K562 (cell line): ENCODE measurements at regions not wholly inside any gene's neighbourhood (a gene's known extent, or its start where the extent isn't known, plus 50 kb on each side); places are given as distances from the start of the nearest gene placed in this dataset.

Experiments used
- ATAC-seq: fragments of 200-7000 bp; cut with Tn5 transposase; 3 replicates; pipeline ENCODE4 v1.9.1; 2020; ENCODE audit warnings: moderate library complexity
- BruUV-seq: library from RNA; stranded (reverse); fragments of 400-500 nt; replicated peaks from 2 replicates; lab custom pipeline; 2021; lab: Mats Ljungman, UMichigan
- CTCF ChIA-PET: fragments of 300-600 bp; formaldehyde crosslinking; extraction: SDS; loops from one replicate; lab custom pipeline; 2021; ENCODE audit warnings: low intra/inter-chr PET ratio; lab: Yijun Ruan, JAX
- POLR2A ChIA-PET: fragments of 300-600, 350-650 bp; sonication (Branson Sonifier 250); formaldehyde crosslinking; extraction: SDS; loops from one replicate; lab custom pipeline; 2021; ENCODE audit warnings: antibody characterized with exemption, inconsistent platforms; lab: Yijun Ruan, JAX
- DNase-seq, 4 experiments: peaks; one replicate each; pipeline versions ENCODE4 v3.0.0 to v3.0.0-alpha.2; 2011 to 2018; ENCODE audit warnings: low spot score in 3 of 4, mixed read lengths in 3 of 4; ENCODE audit errors: extremely low read depth in 1 of 4
- FAIRE-seq: peaks from 2 replicates; lab custom pipeline; 2011; peaks lifted over from hg19 to GRCh38; lab: Jason Lieb, UNC
- H2AFZ ChIP-seq: 2 replicates; pipeline ENCODE4 v1.6.0; 2011; ENCODE audit warnings: low read depth, low read length, control low read depth, inconsistent platforms
- H3K27ac ChIP-seq: fragments of 200-600 bp; 3 replicates; pipeline ENCODE4 v1.8.0; 2011; ENCODE audit warnings: low read depth, mild to moderate bottlenecking, control low read depth, inconsistent platforms, low read length, moderate library complexity, mixed read lengths; ENCODE audit errors: extremely low read depth
- H3K27me3 ChIP-seq, 2 experiments: fragments of 300-600 bp in 1 of 2; 2 replicates in 1 of 2; 3 replicates in 1 of 2; pipeline versions ENCODE4 v1.6.0 to v1.8.0; 2011; ENCODE audit warnings: inconsistent platforms in 2 of 2, low read length in 2 of 2, mild to moderate bottlenecking in 1 of 2, mixed read lengths in 1 of 2, moderate library complexity in 1 of 2; ENCODE audit not compliant: control insufficient read depth in 2 of 2, insufficient read depth in 2 of 2
- H3K36me3 ChIP-seq: fragments of 300-600 bp; 3 replicates; pipeline ENCODE4 v1.8.0; 2011; ENCODE audit warnings: mild to moderate bottlenecking, low read length, inconsistent platforms; ENCODE audit not compliant: control insufficient read depth, insufficient read depth
- H3K4me1 ChIP-seq, 2 experiments: fragments of 200-600 bp in 1 of 2; replicated peaks in 1 of 2; 2 replicates in 1 of 2; 3 replicates in 1 of 2; pipeline versions ENCODE4 v1.5.1 to v1.8.0; 2011; ENCODE audit warnings: inconsistent platforms in 2 of 2, low read length in 2 of 2, mild to moderate bottlenecking in 1 of 2, mixed read lengths in 1 of 2, moderate library complexity in 1 of 2; ENCODE audit not compliant: control insufficient read depth in 2 of 2, insufficient read depth in 2 of 2
- H3K4me2 ChIP-seq: 2 replicates; pipeline ENCODE4 v1.6.1; 2011; ENCODE audit warnings: low read length, control low read depth, inconsistent platforms, mixed read lengths; ENCODE audit not compliant: insufficient read depth
- H3K4me3 ChIP-seq: fragments of 200-600 bp; sonication (generic), shearing (Covaris generic); 2 replicates; pipeline ENCODE4 v1.5.1; 2016; ENCODE audit warnings: control low read depth, inconsistent platforms
- H3K79me2 ChIP-seq: fragments of 200-600 bp; 3 replicates; pipeline ENCODE4 v1.8.0; 2011; ENCODE audit warnings: low read length, inconsistent platforms; ENCODE audit not compliant: control insufficient read depth, insufficient read depth
- H3K9ac ChIP-seq, 2 experiments: 2 replicates each; pipeline versions ENCODE4 v1.6.0 to v1.6.1; 2011; ENCODE audit warnings: low read depth in 2 of 2, low read length in 2 of 2, control low read depth in 1 of 2, inconsistent platforms in 1 of 2, mild to moderate bottlenecking in 1 of 2, mixed read lengths in 1 of 2; ENCODE audit not compliant: insufficient read depth in 1 of 2
- H3K9me1 ChIP-seq: one replicate; pipeline ENCODE4 v1.6.0; 2011; ENCODE audit warnings: inconsistent platforms, mild to moderate bottlenecking, low read length, moderate library complexity; ENCODE audit not compliant: control insufficient read depth, insufficient read depth
- H3K9me3 ChIP-seq: replicated peaks from 2 replicates; pipeline ENCODE4 v1.5.1; 2011; ENCODE audit warnings: low read depth, low read length, inconsistent platforms; ENCODE audit not compliant: control insufficient read depth, insufficient read depth
- H4K20me1 ChIP-seq: replicated peaks from 2 replicates; pipeline ENCODE4 v1.6.1; 2011; ENCODE audit warnings: low read length, inconsistent platforms, mixed read lengths; ENCODE audit not compliant: control insufficient read depth, insufficient read depth
- FOXP4 ChIP-seq: sonication (generic); formaldehyde crosslinking; IDR thresholded peaks from 2 replicates; pipeline ENCODE4 v1.8.0; 2022; ENCODE audit warnings: mild to moderate bottlenecking, missing genetic modification reagents, borderline replicate concordance
- JUN ChIP-seq, 2 experiments: sonication (generic) in 1 of 2; formaldehyde crosslinking in 1 of 2; IDR thresholded peaks; 2 replicates each; pipeline versions ENCODE4 v1.6.1 to v1.8.0; 2012 to 2022; ENCODE audit warnings: borderline replicate concordance in 2 of 2, mild to moderate bottlenecking in 2 of 2, improper control_type of control experiment in 1 of 2, low read depth in 1 of 2, low read length in 1 of 2, missing genetic modification reagents in 1 of 2
- MCM5 ChIP-seq: fragments of 450-650 bp; IDR thresholded peaks from 2 replicates; pipeline ENCODE4 v1.6.1; 2016; ENCODE audit warnings: low read depth
- MLX ChIP-seq, 2 experiments: fragments of 450-650 bp in 1 of 2; sonication (generic) in 1 of 2; formaldehyde crosslinking; conservative IDR thresholded peaks; 2 replicates each; pipeline versions ENCODE4 v1.4.0 to v1.8.1; 2020 to 2022; ENCODE audit warnings: mild to moderate bottlenecking in 1 of 2, missing genetic modification reagents in 1 of 2
- NFRKB ChIP-seq: fragments of 450-650 bp; IDR thresholded peaks from 2 replicates; pipeline ENCODE4 v1.6.1; 2016; ENCODE audit warnings: low read depth
- ZNF561 ChIP-seq: fragments of 450-650 bp; formaldehyde crosslinking; conservative IDR thresholded peaks from 2 replicates; pipeline ENCODE4 v1.4.0; 2020; ENCODE audit warnings: mild to moderate bottlenecking, moderate library complexity
- ZZZ3 ChIP-seq: fragments of 450-650 bp; IDR thresholded peaks from 2 replicates; pipeline ENCODE4 v1.6.1; 2016; ENCODE audit warnings: antibody characterized with exemption, mild to moderate bottlenecking, moderate library complexity
- WGBS: fragments of 100-300 bp; shearing (Covaris generic); methylation state at CpG from one replicate; pipeline ENCODE4 v1.1.6; 2016; ENCODE audit warnings: low coverage, mixed read lengths; ENCODE audit not compliant: insufficient coverage; ENCODE audit errors: missing lambda C conversion rate; 5-methylcytosine and 5-hydroxymethylcytosine counted together
- in situ Hi-C: fragments of 300-500 bp; cut with MboI; formaldehyde crosslinking; loops from 4 replicates; pipeline ENCODE4 v1.15.0; 2018; ENCODE audit warnings: inconsistent platforms, mixed read lengths
- intact Hi-C: fragments of 100-400 bp; cut with micrococcal nuclease; formaldehyde crosslinking; loops from 2 replicates; pipeline ENCODE4 v1.14.2; 2022

- in situ Hi-C loops (no loop called here), intact Hi-C loops (no loop called here)
- Histone ChIP-seq H3K4me1 (no peaks in the 10 kb centered on the region), H3K79me2 (no peaks in the 10 kb centered on the region), H3K9ac (no peak overlapping the region), H3K27ac (no peak overlapping the region), H4K20me1 (0 out of 2 replicates have a peak, but pooled peaks cover 3% of the 10 kb centered on the region), H3K9me3 (no peaks in the 10 kb centered on the region), H3K9me1 (no peaks in the 10 kb centered on the region), H3K4me3 (no peak overlapping the region), H3K36me3 (no peaks in the 10 kb centered on the region), H3K27me3 (peaks cover 2 to 6% of the 10 kb centered on the region in 2 experiments; a peak in 2 of 5 replicates), H3K4me2 (no peak overlapping the region), H2AFZ (no peak overlapping the region)
- ChIA-PET POLR2A (no interaction called here), CTCF (no interaction called here)
- no peak for FAIRE-seq
- no TSS peak for BruUV-seq
- DNase-seq = no peak
- WGBS = 0% methylated on average over 3 of the region's 3 CpGs
- no peak for TF ChIP-seq MLX (CRISPR knock-in tag; conservative IDR thresholded peaks at IDR 0.05)
- ATAC-seq = no peak
Measured at GRCh38 chr16:8481810-8482209, 108.5 kb downstream of the TMEM114 start.

- CTCF ChIA-PET = no interaction called here
- POLR2A ChIA-PET = no interaction called here
- no peak for TF ChIP-seq JUN (IDR thresholded peaks at IDR 0.05; ENCODE audit: borderline replicate concordance, low read depth, low read length)
- no peak for TF ChIP-seq JUN (CRISPR knock-in tag; IDR thresholded peaks at IDR 0.05; ENCODE audit: borderline replicate concordance)
- no peak for TF ChIP-seq MCM5
- no peak for TF ChIP-seq FOXP4
- TF ChIP-seq ZZZ3 = no peak
- no peak for TF ChIP-seq NFRKB
- TF ChIP-seq ZNF561 = no peak
- Histone ChIP-seq H3K4me3 (no peak overlapping the region), H3K79me2 (no peaks in the 10 kb centered on the region), H2AFZ (no peak overlapping the region), H3K27ac (no peak overlapping the region), H3K4me2 (no peak overlapping the region), H3K9me3 (no peaks in the 10 kb centered on the region), H3K36me3 (no peaks in the 10 kb centered on the region), H3K27me3 (peaks cover 0 to 4% of the 10 kb centered on the region in 2 experiments; a peak in 2 of 5 replicates), H4K20me1 (no peaks in the 10 kb centered on the region), H3K9ac (no peak overlapping the region), H3K9me1 (no peaks in the 10 kb centered on the region), H3K4me1 (no peaks in the 10 kb centered on the region)
- 0% methylated on average over 1 of the region's 1 CpG for WGBS
- ATAC-seq (no peak), FAIRE-seq (no peak), DNase-seq (no peak)
- in situ Hi-C loops = no loop called here
- intact Hi-C loops = no loop called here
- no TSS peak for BruUV-seq
Measured at GRCh38 chr16:8476824-8477223, 113.5 kb downstream of the TMEM114 start.
